HG02840 (cell line): ENCODE measurements at regions not wholly inside any gene's neighbourhood (a gene's known extent, or its start where the extent isn't known, plus 50 kb on each side); places are given as distances from the start of the nearest gene placed in this dataset.
A peak's percentile ranks its signal among the peaks of the same experiment; 100 is the strongest.
"Not testable (repeated sequence)": the region's sequence is repeated elsewhere in the genome, so short reads cannot be mapped to it uniquely, and the experiment has no call there.

Source experiments
- ATAC-seq: cut with Tn5 transposase; IDR thresholded peaks from one replicate; pipeline ENCODE4 v1.9.1; 2021; ENCODE audit warnings: mild to moderate bottlenecking, moderate library complexity, moderate number of reproducible peaks; ENCODE audit not compliant: unreplicated experiment, low FRiP score

DNA sequence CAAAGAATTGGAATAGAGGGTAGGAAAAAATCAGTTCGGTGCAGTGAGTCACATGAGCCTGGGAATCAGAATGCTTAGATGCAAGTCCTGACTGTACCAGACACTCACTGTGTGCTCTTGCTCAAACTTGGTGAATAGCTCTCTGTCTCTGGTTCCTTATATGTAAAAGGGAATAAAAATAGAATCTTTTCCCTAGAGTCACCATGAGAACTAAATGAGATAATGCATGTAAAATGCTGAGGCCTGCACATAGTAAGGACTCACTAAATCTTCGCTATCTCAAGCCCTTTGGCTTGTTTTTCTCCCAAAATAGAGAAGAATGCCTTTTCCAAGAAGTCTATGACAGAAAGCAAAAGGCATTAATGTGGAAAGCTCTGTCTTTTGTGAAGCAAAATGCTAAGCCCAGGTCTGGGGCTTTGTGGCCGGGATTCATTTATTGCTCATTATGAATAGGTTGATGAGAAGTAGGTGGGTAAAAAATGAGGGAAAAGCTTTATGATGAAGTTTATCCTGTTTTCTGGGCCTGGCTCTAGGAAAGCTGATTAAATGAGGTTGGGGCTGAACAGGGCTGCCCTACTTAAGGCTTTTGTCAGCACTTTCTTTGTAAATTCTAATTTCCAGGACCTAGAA, 483.3 kb downstream of the DMAC1 start:
- ATAC-seq, result no peak

DNA sequence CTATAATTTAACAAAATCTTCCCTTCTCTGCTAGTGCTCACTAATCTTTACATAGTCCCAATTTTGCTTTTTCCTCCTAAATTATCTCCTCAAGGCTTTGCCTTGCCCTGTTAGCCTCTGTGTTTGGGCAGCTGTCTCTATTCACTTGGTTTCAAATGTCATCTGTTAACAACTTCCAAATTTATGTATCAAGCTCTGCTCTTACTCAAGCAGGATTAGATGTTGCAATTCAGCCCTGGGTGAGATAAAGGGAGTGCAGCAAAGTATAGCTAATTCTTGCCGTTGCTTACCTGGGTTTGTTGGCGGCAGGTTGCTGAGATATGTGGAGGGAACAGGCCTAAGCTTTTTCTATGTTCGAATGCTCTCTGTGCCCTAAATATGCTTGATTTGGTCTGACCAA, 483.8 kb downstream of the DMAC1 start:
- no peak for ATAC-seq

DNA sequence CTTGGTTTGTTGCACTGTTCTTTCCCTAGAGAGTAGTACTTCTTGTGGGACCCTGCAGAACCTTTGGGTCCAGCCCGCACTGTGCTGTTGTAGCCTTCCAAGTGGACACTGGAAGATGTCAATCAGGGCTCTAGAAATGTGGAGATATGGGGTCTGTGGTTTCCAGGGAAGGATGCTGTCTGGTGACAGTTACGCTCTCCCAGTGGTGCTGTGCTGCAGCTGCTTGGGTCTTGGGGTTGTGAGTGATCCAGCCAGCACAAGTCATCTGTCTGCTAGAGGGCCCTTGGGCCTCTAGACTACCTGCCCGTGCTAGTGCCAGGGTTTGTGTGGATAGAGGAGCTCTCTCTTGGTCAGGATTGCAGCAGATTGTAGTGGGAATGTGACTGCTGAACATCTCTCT, 484.5 kb downstream of the DMAC1 start:
- no peak for ATAC-seq

DNA sequence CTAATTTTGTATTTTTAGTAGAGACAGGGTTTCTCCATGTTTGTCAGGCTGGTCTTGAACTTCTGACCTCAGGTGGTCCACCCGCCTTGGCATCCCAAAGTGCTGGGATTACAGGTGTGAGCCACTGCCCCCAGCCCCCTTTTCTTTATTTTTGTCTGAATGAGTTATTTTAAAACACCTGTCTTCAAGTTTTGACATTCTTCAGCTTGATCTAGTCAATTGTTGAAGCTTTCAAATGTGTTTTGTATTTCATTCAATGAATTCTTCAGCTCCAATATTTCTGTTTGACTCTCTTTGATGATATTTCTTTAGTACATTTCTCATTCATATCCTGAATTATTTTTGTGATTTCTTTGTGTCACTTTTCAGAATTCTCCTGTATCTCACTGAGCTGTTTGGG, 486.2 kb downstream of the DMAC1 start:
- no peak for ATAC-seq

DNA sequence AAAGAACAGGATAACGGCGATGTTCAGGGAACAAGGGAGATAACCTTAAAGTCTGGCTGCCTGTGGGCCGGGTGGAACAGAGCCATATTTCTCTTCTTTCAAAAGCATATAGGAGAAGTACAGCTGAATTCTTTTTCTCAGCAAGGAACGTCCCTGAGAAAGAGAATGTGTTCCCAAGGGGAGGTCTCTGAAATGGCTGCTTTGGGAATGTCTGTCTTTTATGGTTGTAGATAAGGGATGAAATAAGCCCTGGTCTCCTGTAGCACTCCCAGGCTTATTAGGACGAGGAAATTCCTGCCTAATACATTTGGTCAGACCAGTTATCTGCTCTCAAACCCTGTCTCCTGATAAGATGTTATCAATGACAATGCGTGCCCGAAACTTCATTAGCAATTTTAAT, 490.5 kb downstream of the DMAC1 start:
- not testable (repeated sequence) for ATAC-seq

DNA sequence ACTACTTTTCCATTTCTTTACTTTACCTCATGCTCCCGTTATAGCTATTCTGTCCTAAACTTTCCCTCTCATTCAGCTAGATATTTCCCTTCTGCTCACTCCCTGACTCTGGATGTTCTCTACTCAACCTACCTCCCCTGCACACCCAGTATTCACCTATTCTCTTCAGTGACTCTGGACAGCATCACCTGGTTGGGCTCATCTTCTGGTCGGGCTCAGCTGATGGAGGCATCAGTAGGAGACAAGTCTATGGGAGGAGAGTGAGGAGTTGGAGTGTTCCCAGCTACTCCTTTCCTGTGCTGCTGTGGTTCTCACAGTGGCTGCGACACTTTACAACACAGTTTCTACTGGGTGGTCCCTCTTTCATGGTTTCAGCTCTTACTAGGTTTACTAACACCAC, 493.9 kb downstream of the DMAC1 start:
- no peak for ATAC-seq

DNA sequence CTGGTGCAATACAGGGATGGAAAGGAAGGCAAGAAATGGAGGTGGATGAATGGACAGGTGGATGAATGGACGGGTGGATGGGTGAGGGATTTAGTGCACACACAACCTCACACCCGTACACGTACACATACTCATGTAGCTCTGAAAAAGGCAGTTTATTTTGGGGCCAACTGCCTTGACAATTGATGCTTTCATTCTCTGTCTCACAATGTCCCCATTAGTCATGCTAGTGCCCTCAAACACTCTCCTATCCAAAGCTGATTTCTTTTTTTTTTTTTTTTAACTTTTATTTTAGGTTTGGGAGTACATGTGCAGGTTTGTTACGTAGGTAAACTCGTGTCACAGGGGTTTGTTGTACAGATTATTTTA, 495.0 kb downstream of the DMAC1 start:
- no peak for ATAC-seq

DNA sequence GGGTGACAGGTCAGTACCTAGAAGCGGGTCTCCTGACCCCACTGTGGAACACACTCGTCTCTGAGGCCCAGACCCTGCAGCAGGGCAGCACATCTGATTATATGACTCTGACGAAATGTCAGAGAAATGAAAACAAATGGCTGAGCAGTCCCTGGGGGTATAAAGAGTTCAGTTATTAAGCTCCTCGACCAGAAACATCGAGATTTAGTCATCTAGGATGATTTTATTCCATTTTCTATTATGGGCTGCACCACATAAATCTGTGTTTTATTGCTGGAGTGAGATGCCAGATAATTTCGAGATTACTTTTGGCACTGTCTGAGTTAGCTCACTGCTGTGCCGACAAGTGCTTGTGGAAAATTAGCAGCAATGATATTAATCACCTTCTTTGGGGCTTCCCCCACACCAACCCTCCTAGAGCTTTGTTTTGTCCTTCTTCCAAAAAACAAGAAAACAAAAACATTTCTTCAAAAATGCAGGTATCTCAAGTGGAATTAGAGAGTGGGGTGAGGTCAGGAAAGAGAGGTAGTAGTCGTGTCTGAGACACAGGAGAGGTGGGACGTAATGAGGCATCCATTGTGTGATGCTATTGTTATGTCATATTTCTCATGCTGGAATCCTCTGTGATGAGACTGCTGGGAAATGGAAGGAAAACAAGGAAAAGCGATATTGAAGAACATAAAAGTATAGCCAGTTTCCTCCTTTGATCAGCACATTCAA, 495.5 kb downstream of the DMAC1 start:
- no peak for ATAC-seq

DNA sequence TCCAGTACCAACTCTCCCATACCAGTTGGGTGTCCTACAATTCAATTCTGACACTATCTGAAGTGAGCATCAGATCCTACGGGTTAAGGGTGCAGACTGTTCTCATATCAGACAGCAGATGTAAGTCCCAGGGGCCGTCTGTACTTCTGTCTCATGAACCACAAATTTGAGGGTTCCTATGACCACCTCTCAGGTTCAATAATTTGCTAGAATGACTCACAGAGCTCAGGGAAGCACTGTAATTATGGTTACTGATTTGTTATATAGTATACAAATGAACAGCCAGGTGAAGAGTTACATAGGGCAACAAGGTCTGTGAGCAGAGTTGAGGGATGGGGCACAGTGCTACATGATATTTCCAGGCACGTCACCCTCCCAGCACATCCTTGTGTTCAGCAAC, 499.1 kb downstream of the DMAC1 start:
- ATAC-seq, result peak; percentile 46

DNA sequence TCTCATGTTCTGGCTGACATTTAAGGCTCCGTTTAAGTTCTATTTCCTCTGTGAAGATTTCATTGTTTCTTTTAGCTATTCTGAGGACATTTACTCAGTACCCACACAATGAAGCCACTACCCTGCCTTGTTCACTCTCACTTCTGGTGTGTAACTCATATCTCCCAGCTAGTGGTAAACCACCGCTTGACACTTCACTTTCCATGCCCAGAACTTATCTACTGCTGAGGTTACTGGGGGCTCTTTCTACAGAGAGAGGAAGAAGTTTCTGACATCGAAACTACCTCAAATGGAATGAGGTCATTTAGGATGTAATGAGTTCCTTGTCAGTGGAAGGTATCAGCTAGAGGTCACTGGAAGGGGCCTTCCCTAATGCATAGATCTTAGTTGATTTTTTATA, 501.5 kb downstream of the DMAC1 start:
- peak; percentile 97 for ATAC-seq

DNA sequence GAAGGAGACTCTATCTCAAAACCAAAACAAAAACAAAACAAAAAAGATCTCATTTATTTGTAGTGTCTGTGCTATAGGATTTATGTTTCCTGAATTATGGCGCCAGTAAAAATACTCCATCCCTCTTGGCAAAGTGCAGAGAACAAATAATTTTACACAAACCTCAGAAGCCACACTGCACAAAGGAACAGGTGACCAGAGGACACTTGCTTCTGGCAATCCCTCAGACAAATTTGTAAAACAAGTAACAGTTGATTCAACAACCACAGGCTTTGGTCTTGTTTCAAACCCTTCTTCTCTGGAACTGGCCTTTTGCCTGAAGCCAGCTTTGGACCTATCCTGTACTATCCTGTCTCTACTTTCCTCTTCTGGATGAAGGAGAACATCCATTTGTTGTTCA, 502.1 kb downstream of the DMAC1 start:
- ATAC-seq, result no peak

DNA sequence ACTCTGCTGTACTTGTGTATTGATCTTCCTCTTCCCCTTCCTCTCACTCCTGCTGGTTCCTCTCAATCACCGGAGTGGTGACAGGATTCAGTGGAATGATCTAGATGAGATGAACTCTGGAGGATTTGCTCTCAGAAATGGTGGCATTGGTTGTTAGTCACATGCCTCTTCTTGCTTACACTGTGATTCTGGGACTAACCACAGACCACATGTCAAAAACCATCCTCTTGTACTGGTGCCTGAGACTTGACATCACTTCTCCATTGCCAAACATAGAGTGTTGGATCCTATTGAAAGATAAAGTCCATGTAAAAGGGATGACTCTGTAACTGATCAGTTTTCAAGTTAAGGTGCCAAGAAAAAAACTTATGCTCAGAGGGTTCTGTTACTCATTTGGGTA, 506.5 kb downstream of the DMAC1 start:
- no peak for ATAC-seq

DNA sequence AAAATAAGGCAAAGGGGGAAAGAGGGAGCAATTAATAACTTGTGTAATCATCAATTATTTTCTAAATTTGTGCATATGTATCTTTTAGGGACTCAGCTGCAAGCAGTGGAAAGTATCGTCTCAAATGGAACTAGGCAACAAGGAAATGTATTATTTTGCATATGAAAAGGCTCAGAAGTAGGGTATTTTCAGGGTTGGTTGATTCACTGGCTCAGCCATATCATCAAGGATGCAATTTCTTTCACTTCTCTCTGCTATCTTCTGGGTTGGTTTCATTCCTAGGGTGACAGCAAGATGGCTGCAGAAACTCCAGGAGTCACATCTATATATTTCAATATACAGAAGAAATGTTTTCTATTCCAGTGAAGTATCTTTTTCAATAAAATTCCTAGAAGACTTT, 509.8 kb downstream of the DMAC1 start:
- ATAC-seq, result no peak

DNA sequence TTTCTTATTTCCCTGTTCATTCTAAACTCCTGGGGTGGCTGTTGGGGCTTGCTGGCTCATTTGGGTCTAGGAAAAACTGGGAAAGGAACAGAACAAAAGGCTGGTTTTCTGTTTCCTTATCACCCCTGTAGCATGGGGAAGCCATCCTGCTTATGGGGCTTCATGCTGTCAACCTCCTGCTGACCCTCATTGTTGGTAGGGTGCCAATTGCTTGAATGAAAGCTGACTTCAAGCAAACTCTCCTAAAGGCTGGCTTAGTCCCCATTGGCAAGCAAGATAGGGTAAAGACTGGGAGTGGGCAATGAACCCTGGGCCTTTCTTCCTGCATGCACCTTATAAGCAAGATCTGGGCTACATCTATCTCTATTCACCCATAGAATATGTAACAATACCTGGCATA, 511.6 kb downstream of the DMAC1 start:
- ATAC-seq, result no peak

DNA sequence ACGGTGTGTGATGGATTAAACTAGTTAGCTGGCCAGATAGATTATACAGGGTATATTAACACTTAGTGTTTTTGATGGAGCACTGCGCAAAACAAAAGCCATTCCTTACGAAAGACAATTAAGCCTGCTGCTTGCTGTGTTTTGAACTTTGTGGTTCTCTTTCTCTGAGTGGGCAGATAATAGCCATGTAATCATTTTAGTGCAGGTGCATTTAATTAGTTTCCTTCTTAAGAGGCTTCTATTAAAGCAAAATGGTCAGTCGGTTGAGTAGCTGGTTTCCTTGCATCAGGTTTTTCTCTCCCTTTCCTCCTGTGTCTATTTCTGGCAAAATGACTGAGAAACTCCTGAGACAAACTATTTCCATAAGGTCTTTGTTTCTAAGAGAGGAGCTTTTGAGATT, 512.5 kb downstream of the DMAC1 start:
- no peak for ATAC-seq

DNA sequence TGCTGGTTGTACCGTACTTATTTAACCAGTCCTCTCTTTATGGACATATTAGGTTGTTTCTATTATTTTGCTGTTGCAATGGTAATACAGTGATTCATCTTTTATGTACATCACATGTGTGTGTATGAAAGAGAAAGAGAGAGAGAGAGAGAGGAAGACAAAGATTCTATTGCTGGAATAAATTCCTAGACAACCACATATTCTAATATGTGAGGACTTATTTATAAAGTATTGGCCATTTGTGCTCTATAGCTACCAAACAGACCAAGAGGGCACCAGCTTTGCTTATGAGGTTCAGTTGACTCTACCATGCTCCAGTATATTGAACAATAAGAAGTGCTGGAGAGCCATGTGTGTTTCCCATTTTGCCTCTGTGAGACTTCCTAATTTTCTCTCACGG, 513.5 kb downstream of the DMAC1 start:
- ATAC-seq, result no peak

DNA sequence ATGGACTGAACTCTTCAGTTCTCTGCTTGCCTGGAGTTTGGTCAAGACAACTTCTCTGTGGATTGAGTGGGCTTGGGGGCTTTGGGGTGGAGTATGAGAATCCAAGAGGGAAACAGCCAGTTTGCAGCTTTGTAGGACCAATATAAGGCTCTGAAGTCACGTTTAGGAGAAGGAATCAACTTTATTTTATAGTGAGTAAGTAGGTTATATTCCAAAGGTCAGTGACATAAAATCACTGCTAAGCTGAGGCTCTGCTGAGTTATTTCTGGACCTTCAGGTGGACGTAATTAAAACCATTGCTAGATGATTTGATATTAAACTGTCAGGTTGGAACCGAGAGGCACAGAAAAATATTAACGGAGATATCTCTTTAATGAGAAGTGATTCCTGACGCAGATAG, 514.4 kb downstream of the DMAC1 start:
- ATAC-seq, result no peak

DNA sequence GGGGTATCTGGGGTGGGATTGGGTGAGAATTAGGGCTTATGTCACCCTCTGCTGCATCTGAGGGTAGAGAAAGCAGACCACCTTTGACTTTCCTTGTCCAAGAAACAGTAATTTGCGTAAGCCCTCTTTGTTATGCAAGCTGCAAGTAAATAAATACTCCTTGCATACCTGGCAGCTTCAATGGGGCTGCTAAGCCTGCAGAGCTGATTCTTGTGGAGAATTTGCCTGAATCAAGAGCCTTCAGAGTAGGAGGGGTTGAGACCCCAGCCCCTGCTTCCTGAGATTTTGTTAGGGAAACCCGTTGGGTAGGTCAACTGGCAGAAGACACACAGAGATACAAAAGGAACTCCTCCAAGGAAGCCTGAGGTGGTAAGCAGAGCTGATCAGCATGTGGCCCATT, 515.1 kb downstream of the DMAC1 start:
- no peak for ATAC-seq

DNA sequence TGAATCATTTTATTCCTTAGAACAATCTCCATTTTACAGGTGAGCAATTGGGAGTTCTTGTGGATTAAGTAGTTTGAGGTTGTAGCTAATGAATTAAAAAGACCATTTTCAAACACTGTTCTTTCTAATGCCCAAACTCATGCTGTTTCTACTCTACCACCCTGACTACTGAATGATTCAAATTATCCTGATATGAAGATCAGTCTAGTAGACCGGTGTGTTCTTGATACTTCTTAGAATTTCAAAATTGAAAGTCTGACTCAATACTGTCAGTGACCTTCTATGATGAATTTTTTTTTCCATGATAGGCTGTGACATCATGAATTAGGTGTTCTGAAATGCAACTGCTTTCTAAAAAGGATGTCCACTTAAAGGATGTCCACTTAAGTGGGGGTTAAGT, 515.5 kb downstream of the DMAC1 start:
- no peak for ATAC-seq

DNA sequence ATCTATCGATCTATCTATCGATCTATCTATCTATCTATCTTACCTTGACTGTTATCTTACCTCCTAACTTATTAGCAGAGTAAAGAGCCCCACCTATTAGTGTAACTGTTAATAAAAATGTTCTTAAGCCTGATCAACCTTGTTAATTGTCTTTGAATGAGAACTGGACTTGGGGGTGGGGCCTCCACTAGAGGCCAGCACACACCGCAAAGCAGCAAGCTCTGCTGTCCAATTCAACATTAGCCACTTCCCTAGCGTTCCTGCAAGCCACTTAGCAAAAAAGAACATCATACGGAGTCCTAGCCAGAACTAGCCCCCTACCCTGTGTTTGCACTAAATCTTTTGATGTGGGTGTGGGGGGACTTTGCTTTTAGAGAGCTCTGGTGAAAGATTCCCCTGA, 515.8 kb downstream of the KDM4C start:
- ATAC-seq, result no peak

DNA sequence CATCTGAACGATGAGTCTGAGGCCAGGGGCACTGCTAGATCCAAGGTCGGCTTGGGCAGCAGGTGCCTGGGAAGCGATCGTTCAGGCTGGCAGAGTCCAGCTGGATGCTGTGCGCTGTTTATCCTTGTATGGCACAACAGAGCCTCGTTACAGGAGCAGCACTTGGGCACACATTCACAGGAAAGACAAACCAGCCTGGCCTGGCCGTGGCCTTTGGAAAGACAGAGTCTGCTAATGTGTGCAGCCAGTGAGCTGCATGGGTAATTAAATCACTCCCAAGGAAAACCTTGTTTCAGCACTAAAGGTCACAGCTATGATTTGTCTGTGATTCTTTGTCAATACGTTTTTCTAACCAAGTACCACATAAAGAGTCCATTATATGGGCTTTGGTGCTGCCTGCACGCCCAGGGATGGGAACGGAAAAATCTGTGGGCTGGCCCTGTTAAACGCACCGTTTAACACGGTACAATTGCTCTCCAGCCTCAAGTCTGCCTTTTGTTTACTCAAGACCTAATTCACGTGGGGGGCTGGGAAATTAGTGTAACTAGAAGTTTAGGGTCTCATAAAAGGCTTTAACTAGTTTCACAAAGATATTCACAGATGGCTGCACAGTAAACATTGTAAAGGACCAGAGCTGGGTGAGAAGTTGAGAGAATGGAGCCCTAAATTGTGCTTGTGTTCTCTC, 509.3 kb downstream of the KDM4C start:
- no peak for ATAC-seq

DNA sequence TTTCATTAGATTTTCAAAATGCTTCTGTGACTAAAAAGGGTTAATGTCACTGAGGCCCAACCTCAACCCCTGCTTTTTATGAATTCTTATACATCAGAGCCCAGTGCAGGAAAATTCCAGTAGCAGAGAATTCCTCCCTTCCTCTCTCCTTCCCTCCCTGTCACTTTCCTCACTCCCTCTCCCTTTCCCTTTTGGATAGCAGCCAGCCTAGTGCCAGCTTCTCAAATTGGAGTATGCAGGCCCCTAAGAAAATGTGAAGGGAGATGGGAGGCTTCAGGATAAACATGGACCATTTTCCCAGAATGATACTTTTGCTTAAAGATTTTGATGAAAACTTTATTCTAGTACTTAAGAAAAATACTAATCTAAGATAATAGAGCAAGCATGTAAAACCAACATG, 507.4 kb downstream of the KDM4C start:
- no peak for ATAC-seq
